ENCODE measurements at regions not wholly inside any gene's neighbourhood (a gene's known extent, or its start where the extent isn't known, plus 50 kb on each side); places are given as distances from the start of the nearest gene placed in this dataset.

- H3K4me3 ChIP-seq (ENCODE audit: low read depth in 1 of 2, low read length in 1 of 2), result no peak overlapping the region
- H3K4me1 ChIP-seq (ENCODE audit: control insufficient read depth in 1 of 2, insufficient read depth in 1 of 2, low read depth in 1 of 2, low read length in 1 of 2), result no peaks in the 10 kb centered on the region
- TF ChIP-seq CTCF (IDR thresholded peaks at IDR 0.05), result no peak
- no peaks in the 10 kb centered on the region for H3K27me3 ChIP-seq
- H3K36me3 ChIP-seq, result no peaks in the 10 kb centered on the region
- no peaks in the 10 kb centered on the region for H3K9me3 ChIP-seq
- H3K27ac ChIP-seq, result no peak overlapping the region
Measured at GRCh38 chr3:106277731-106278130, 408.9 kb upstream of the CBLB start.

GRCh38 chr3:106281221-106281620 is 412.4 kb upstream of the CBLB start:
- no peaks in the 10 kb centered on the region for H3K27me3 ChIP-seq
- no peaks in the 10 kb centered on the region for H3K4me1 ChIP-seq (ENCODE audit: control insufficient read depth in 1 of 2, insufficient read depth in 1 of 2, low read depth in 1 of 2, low read length in 1 of 2)
- TF ChIP-seq CTCF (IDR thresholded peaks at IDR 0.05), result no peak
- no peaks in the 10 kb centered on the region for H3K9me3 ChIP-seq
- H3K4me3 ChIP-seq (ENCODE audit: low read depth in 1 of 2, low read length in 1 of 2), result no peak overlapping the region
- no peak overlapping the region for H3K27ac ChIP-seq
- no peaks in the 10 kb centered on the region for H3K36me3 ChIP-seq

GRCh38 chr3:106282943-106283342 is 414.1 kb upstream of the CBLB start:
- TF ChIP-seq CTCF (IDR thresholded peaks at IDR 0.05), result no peak
- Histone ChIP-seq H3K4me1 (ENCODE audit: control insufficient read depth in 1 of 2, insufficient read depth in 1 of 2, low read depth in 1 of 2, low read length in 1 of 2) (no peaks in the 10 kb centered on the region), H3K36me3 (no peaks in the 10 kb centered on the region), H3K9me3 (no peaks in the 10 kb centered on the region), H3K27me3 (no peaks in the 10 kb centered on the region), H3K27ac (no peak overlapping the region), H3K4me3 (ENCODE audit: low read depth in 1 of 2, low read length in 1 of 2) (no peak overlapping the region)

GRCh38 chr3:106288781-106289180 is 420.0 kb upstream of the CBLB start:
- no peak for TF ChIP-seq CTCF (IDR thresholded peaks at IDR 0.05)
- Histone ChIP-seq H3K36me3 (no peaks in the 10 kb centered on the region), H3K9me3 (no peaks in the 10 kb centered on the region), H3K27me3 (no peaks in the 10 kb centered on the region), H3K27ac (no peak overlapping the region), H3K4me1 (ENCODE audit: control insufficient read depth in 1 of 2, insufficient read depth in 1 of 2, low read depth in 1 of 2, low read length in 1 of 2) (no peaks in the 10 kb centered on the region), H3K4me3 (ENCODE audit: low read depth in 1 of 2, low read length in 1 of 2) (no peak overlapping the region)

GRCh38 chr3:106290304-106290997 is 421.6 kb upstream of the CBLB start:
- no peak for TF ChIP-seq CTCF (IDR thresholded peaks at IDR 0.05)

More at GRCh38 chr3:106290304-106290997, 421.6 kb upstream of the CBLB start:
- Histone ChIP-seq H3K4me3 (ENCODE audit: low read depth in 1 of 2, low read length in 1 of 2) (no peak overlapping the region), H3K27ac (no peak overlapping the region), H3K4me1 (ENCODE audit: control insufficient read depth in 1 of 2, insufficient read depth in 1 of 2, low read depth in 1 of 2, low read length in 1 of 2) (no peaks in the 10 kb centered on the region), H3K36me3 (no peaks in the 10 kb centered on the region), H3K9me3 (no peaks in the 10 kb centered on the region), H3K27me3 (no peaks in the 10 kb centered on the region)

Measured in neutrophil (primary cell).